ENCODE measurements at regions not wholly inside any gene's neighbourhood (a gene's known extent, or its start where the extent isn't known, plus 50 kb on each side); places are given as distances from the start of the nearest gene placed in this dataset.

DNA sequence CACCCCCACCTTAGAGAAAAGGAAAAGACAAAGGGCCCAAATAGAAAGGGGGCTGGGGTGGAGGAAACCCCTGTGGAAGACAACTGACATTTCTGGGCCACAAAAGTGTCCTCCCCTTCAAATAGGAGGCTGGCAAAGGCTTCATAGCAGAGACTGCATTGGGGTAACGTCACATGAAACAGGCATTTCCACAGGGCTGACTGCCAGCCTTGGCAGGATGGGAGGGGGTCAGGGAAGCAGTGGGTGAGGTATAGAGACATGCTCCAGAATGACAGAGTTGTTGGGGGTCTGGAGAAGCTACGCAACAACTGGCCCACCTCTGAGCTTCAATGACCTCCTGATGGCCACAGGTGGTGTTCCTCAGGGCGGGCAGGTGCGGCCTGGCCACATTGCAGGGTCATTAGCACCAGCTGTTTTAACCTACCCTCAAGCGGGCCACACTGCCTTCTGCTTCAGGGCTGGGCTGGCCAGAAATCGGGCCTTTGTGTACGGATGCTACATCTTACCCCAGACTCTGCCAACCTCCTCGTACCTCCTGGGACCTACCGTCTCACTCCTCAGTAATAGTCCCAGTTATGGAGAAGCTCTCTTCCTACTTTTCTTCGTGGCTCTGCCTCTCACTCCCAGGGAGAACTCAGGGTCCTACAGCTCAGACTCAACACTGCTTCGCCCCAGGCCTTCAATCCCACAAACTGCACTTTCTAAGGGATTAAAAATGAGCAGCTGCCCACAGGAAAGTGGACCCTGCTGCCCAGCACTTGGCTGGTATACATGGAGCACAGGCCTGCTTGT, 160.0 kb upstream of the NCAM1 start:
- no peak for DNase-seq (ENCODE audit: low read depth)
- TF ChIP-seq, protein P1, sequence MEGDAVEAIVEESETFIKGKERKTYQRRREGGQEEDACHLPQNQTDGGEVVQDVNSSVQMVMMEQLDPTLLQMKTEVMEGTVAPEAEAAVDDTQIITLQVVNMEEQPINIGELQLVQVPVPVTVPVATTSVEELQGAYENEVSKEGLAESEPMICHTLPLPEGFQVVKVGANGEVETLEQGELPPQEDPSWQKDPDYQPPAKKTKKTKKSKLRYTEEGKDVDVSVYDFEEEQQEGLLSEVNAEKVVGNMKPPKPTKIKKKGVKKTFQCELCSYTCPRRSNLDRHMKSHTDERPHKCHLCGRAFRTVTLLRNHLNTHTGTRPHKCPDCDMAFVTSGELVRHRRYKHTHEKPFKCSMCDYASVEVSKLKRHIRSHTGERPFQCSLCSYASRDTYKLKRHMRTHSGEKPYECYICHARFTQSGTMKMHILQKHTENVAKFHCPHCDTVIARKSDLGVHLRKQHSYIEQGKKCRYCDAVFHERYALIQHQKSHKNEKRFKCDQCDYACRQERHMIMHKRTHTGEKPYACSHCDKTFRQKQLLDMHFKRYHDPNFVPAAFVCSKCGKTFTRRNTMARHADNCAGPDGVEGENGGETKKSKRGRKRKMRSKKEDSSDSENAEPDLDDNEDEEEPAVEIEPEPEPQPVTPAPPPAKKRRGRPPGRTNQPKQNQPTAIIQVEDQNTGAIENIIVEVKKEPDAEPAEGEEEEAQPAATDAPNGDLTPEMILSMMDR (IDR thresholded peaks at IDR 0.05; ENCODE audit: insufficient read depth, low read length, poor library complexity, severe bottlenecking) = no peak

DNA sequence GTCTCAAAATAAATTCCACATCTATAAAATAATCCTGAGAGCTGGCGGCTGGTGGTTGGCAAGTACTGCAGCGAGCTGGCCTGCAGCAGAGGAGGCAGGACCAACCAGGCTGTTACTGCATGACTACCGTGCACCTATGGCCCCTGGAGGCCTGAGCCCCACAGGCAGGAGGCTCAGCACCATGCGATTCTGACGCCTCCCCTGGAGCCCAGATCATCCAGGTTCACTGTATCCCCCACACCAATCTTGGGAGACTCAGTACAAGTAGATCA, 159.5 kb upstream of the NCAM1 start:
- no peaks in the 10 kb centered on the region for H3K36me3 ChIP-seq (ENCODE audit: control insufficient read depth, insufficient read depth, low read length)
- no peak overlapping the region for H3K4me3 ChIP-seq (ENCODE audit: low read depth, low read length)
- peaks cover 4% of the 10 kb centered on the region for H3K27me3 ChIP-seq (ENCODE audit: control insufficient read depth, insufficient read depth, low read length)
- TF ChIP-seq, protein P1 (IDR thresholded peaks at IDR 0.05; ENCODE audit: insufficient read depth, low read length, poor library complexity, severe bottlenecking) = no peak
- no peak for DNase-seq (ENCODE audit: low read depth)

More for the DNA sequence above, 160.0 kb upstream of the NCAM1 start:
- Histone ChIP-seq H3K27me3 (ENCODE audit: control insufficient read depth, insufficient read depth, low read length) (peaks cover 1% of the 10 kb centered on the region), H3K36me3 (ENCODE audit: control insufficient read depth, insufficient read depth, low read length) (no peaks in the 10 kb centered on the region), H3K4me3 (ENCODE audit: low read depth, low read length) (no peak overlapping the region)

DNA sequence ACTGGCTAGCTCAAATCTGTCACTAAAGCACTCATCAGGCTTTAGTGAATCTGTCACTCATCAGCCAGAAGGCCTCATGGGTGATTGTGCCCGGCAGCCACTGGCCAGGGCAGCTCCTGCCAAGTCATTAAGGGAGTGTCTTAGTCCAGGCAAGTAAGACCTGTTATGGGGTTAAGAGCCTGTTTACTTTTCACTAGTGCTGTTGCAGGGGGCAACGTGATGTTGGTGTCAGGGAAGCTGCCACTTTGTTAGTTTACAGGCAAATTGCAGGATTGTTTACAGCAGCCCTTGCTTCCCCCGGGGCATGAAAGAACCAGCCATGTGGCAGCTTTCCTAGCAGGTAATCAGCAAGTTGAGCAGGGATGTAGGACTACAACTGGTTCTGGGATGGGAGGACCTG, 155.6 kb upstream of the NCAM1 start:
- TF ChIP-seq, protein P1 (IDR thresholded peaks at IDR 0.05; ENCODE audit: insufficient read depth, low read length, poor library complexity, severe bottlenecking) = no peak

DNA sequence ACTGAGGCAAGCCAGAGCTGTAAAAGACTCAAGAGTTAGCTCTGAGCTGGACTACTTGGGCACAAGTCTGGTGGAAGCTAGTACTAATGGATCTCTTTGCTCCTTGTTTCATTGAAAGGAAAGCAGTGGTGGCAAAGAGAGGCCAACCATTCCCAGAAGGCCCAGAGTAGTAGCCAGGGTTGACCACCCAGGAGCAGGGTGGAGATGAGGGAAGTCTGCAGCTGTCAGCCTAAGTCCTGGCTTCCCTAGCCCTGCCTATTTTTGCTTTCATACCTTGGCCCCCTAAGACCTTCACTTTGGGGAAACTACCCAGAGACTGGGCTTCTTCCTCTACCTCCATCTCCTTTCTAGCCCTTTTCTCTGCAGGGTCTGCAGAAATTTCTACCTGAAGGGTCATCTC, 155.0 kb upstream of the NCAM1 start:
- TF ChIP-seq, protein P1 (IDR thresholded peaks at IDR 0.05; ENCODE audit: insufficient read depth, low read length, poor library complexity, severe bottlenecking) = no peak

More for the DNA sequence above, 155.6 kb upstream of the NCAM1 start:
- no peak for DNase-seq (ENCODE audit: low read depth)
- H3K4me3 ChIP-seq (ENCODE audit: low read depth, low read length) = no peak overlapping the region
- H3K27me3 ChIP-seq (ENCODE audit: control insufficient read depth, insufficient read depth, low read length) = peaks cover 4% of the 10 kb centered on the region
- H3K36me3 ChIP-seq (ENCODE audit: control insufficient read depth, insufficient read depth, low read length) = no peaks in the 10 kb centered on the region

DNA sequence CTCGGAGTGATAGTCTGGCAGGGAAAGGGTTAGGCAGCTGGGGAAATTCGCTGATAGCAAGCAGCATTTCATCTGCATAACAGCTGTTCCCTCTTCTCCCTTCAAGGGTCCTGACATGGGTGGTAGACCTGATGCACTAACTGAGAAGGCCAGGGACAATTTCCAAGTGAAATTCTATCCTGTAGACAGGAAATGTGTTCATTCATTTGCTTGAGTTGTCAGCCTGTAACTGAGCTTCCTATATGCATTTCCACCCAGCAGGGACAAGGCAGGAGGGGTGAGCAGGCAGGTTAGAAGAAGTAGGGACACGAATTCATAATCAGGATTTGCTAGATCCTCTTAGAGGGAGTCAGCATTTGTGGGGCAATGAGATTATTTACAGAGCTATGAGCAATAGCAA, 154.3 kb upstream of the NCAM1 start:
- no peak for DNase-seq (ENCODE audit: low read depth)
- Histone ChIP-seq H3K36me3 (ENCODE audit: control insufficient read depth, insufficient read depth, low read length) (no peaks in the 10 kb centered on the region), H3K4me3 (ENCODE audit: low read depth, low read length) (no peak overlapping the region), H3K27me3 (ENCODE audit: control insufficient read depth, insufficient read depth, low read length) (peaks cover 4% of the 10 kb centered on the region)
- TF ChIP-seq, protein P1 (IDR thresholded peaks at IDR 0.05; ENCODE audit: insufficient read depth, low read length, poor library complexity, severe bottlenecking) = no peak

More for the DNA sequence above, 155.0 kb upstream of the NCAM1 start:
- no peak for DNase-seq (ENCODE audit: low read depth)
- Histone ChIP-seq H3K4me3 (ENCODE audit: low read depth, low read length) (no peak overlapping the region), H3K27me3 (ENCODE audit: control insufficient read depth, insufficient read depth, low read length) (peaks cover 4% of the 10 kb centered on the region), H3K36me3 (ENCODE audit: control insufficient read depth, insufficient read depth, low read length) (no peaks in the 10 kb centered on the region)

DNA sequence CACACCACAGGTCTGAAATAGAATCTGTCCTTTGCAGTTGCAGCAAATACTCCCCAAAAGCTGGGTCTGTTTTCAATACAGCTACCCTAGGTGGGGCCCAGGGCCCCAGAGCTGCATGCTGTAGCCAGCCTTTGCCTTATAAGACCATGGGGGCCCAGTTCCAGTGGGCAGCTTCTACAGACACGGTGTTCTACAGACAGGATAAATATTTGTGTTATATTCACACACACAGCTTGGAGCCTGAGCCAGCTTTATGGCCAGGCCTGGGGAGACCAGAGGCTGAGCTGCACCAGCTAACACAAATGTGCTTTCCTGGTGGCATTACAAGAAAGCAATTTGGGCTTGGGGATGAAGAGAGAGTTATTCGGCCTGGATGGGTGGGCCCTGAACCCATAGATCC, 151.8 kb upstream of the NCAM1 start:
- DNase-seq (ENCODE audit: low read depth) = no peak
- TF ChIP-seq, protein P1 (IDR thresholded peaks at IDR 0.05; ENCODE audit: insufficient read depth, low read length, poor library complexity, severe bottlenecking) = no peak
- no peak overlapping the region for H3K4me3 ChIP-seq (ENCODE audit: low read depth, low read length)

More for the DNA sequence above, 151.8 kb upstream of the NCAM1 start:
- Histone ChIP-seq H3K36me3 (ENCODE audit: control insufficient read depth, insufficient read depth, low read length) (no peaks in the 10 kb centered on the region), H3K27me3 (ENCODE audit: control insufficient read depth, insufficient read depth, low read length) (peaks cover 4% of the 10 kb centered on the region)
